ENCODE measurements at regions not wholly inside any gene's neighbourhood (a gene's known extent, or its start where the extent isn't known, plus 50 kb on each side); places are given as distances from the start of the nearest gene placed in this dataset.

GRCh38 chr7:155921804-155922066 is 109.5 kb upstream of the SHH start:
- TF ChIP-seq POLR2A (IDR thresholded peaks at IDR 0.05): no peak
- no peak for TF ChIP-seq POLR2AphosphoS5 (IDR thresholded peaks at IDR 0.05)
- no peak for TF ChIP-seq CTCF (IDR thresholded peaks at IDR 0.05)
- no peaks in the 10 kb centered on the region for H3K27me3 ChIP-seq
- peak overlapping the region in 1 of 2 donors; percentile 7 for H3K27ac ChIP-seq
- no peaks in the 10 kb centered on the region for H3K4me1 ChIP-seq
- H3K36me3 ChIP-seq: no peaks in the 10 kb centered on the region
- H3K9me3 ChIP-seq: no peaks in the 10 kb centered on the region
- H3K4me3 ChIP-seq: no peak overlapping the region
- DNase-seq (ENCODE audit: low spot score in 2 of 2): no peak
- intact Hi-C loops (cut with DNase I; ENCODE audit: low total_unique reads): no loop called here

- no peak overlapping the region for H3K4me3 ChIP-seq
- intact Hi-C loops (cut with DNase I; ENCODE audit: low total_unique reads): no loop called here
- H3K9me3 ChIP-seq: no peaks in the 10 kb centered on the region
- H3K27me3 ChIP-seq: no peaks in the 10 kb centered on the region
- H3K36me3 ChIP-seq: no peaks in the 10 kb centered on the region
- TF ChIP-seq CTCF (IDR thresholded peaks at IDR 0.05) (no peak), POLR2A (IDR thresholded peaks at IDR 0.05) (no peak), POLR2AphosphoS5 (IDR thresholded peaks at IDR 0.05) (no peak)
- no peaks in the 10 kb centered on the region for H3K4me1 ChIP-seq
- H3K27ac ChIP-seq: peak overlapping the region in 1 of 2 donors; percentile 7
- no peak for DNase-seq (ENCODE audit: low spot score in 2 of 2)
Observed at GRCh38 chr7:155921086-155921803, 109.0 kb upstream of the SHH start.

- Histone ChIP-seq H3K4me1 (no peaks in the 10 kb centered on the region), H3K36me3 (no peaks in the 10 kb centered on the region), H3K9me3 (no peaks in the 10 kb centered on the region), H3K4me3 (no peak overlapping the region), H3K27ac (no peak overlapping the region), H3K27me3 (no peaks in the 10 kb centered on the region)
- DNase-seq (ENCODE audit: low spot score in 2 of 2): no peak
- intact Hi-C loops (cut with DNase I; ENCODE audit: low total_unique reads): no loop called here
- TF ChIP-seq POLR2A (IDR thresholded peaks at IDR 0.05): no peak
Observed at GRCh38 chr7:155920068-155920461, 107.8 kb upstream of the SHH start.

GRCh38 chr7:155919391-155920067 is 107.3 kb upstream of the SHH start:
- no peak for DNase-seq (ENCODE audit: low spot score in 2 of 2)
- Histone ChIP-seq H3K36me3 (no peaks in the 10 kb centered on the region), H3K4me3 (no peak overlapping the region), H3K9me3 (no peaks in the 10 kb centered on the region), H3K27me3 (no peaks in the 10 kb centered on the region), H3K27ac (peak overlapping the region in 1 of 2 donors; percentile 17), H3K4me1 (no peaks in the 10 kb centered on the region)
- TF ChIP-seq POLR2A (IDR thresholded peaks at IDR 0.05): no peak
- TF ChIP-seq POLR2AphosphoS5 (IDR thresholded peaks at IDR 0.05): no peak
- TF ChIP-seq CTCF (IDR thresholded peaks at IDR 0.05): no peak
- intact Hi-C loops (cut with DNase I; ENCODE audit: low total_unique reads): no loop called here

GRCh38 chr7:155918720-155919390 is 106.6 kb upstream of the SHH start:
- H3K4me1 ChIP-seq: no peaks in the 10 kb centered on the region
- H3K27me3 ChIP-seq: no peaks in the 10 kb centered on the region
- TF ChIP-seq CTCF (IDR thresholded peaks at IDR 0.05) (no peak), POLR2AphosphoS5 (IDR thresholded peaks at IDR 0.05) (peak in 2 of 3 donors; percentile 25 to 44)
- no peaks in the 10 kb centered on the region for H3K36me3 ChIP-seq
- DNase-seq (ENCODE audit: low spot score in 2 of 2): peak; percentile 77 to 84
- no peak overlapping the region for H3K4me3 ChIP-seq
- intact Hi-C loops (cut with DNase I; ENCODE audit: low total_unique reads): no loop called here
- H3K9me3 ChIP-seq: no peaks in the 10 kb centered on the region
- H3K27ac ChIP-seq: no peak overlapping the region

Data from breast epithelium (tissue), 4 donors.